Loucy (cell line): ENCODE measurements at regions not wholly inside any gene's neighbourhood (a gene's known extent, or its start where the extent isn't known, plus 50 kb on each side); places are given as distances from the start of the nearest gene placed in this dataset.

Experiments
- EZH2phosphoT487 ChIP-seq: fragments of 200-600 bp; IDR thresholded peaks from 2 replicates; pipeline ENCODE4 v1.6.1; 2018; ENCODE audit warnings: antibody characterized with exemption, mild to moderate bottlenecking, moderate library complexity, borderline replicate concordance
- TF ChIP-seq, protein P1 (sequence below): fragments of 200-600 bp; sonication (generic); conservative IDR thresholded peaks from 2 replicates; pipeline ENCODE4 v1.5.1; 2014; ENCODE audit warnings: mild to moderate bottlenecking, antibody characterized with exemption, low read length

DNA sequence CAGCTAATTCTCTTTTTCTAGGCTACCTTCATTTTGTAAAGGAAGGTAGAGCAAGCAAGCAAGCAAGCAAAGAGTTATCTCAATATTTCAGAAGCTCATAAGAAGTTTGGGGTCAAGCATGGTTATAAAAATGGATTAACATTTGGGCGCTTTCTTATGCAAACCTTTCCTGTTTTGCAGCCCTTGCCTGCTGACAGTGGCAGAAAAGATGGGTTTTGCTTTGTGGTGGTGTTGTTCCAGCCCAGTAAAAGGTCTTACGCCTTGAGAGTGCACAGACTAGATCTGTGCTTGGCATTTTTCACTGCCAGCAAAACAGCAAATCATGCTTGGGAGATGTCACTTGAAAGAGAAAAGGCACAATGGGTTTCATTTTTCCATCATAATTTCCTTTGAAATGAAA is 1320.6 kb upstream of the CELF4 start:
- TF ChIP-seq, protein P1, sequence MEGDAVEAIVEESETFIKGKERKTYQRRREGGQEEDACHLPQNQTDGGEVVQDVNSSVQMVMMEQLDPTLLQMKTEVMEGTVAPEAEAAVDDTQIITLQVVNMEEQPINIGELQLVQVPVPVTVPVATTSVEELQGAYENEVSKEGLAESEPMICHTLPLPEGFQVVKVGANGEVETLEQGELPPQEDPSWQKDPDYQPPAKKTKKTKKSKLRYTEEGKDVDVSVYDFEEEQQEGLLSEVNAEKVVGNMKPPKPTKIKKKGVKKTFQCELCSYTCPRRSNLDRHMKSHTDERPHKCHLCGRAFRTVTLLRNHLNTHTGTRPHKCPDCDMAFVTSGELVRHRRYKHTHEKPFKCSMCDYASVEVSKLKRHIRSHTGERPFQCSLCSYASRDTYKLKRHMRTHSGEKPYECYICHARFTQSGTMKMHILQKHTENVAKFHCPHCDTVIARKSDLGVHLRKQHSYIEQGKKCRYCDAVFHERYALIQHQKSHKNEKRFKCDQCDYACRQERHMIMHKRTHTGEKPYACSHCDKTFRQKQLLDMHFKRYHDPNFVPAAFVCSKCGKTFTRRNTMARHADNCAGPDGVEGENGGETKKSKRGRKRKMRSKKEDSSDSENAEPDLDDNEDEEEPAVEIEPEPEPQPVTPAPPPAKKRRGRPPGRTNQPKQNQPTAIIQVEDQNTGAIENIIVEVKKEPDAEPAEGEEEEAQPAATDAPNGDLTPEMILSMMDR = no peak
- no peak for TF ChIP-seq EZH2phosphoT487
